ENCODE measurements at regions not wholly inside any gene's neighbourhood (a gene's known extent, or its start where the extent isn't known, plus 50 kb on each side); places are given as distances from the start of the nearest gene placed in this dataset.

DNA sequence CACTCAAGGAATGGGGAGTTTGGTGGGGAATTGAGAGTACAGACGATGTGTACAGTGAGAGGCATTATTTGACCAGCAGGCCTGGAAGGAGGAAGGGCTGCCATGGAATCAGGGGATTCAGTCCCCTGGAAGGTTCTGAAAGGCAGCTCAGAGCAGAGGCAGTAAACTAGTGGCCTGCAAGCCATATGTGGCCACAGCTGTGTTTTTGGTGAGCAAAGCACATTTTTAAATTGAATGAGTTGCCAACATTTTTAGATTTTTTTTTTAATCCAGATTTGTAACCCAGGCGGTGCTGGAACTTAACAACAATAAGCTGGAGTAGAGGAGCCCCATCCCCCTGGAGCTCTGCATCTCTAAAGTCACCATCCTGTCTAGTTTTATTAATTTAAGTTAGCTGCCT is 95.3 kb upstream of the IPO5 start:
- Histone ChIP-seq H3K9me3 (ENCODE audit: control insufficient read depth, insufficient read depth, low read depth, low read length) (no peaks in the 10 kb centered on the region), H3K4me1 (ENCODE audit: control insufficient read depth, insufficient read depth, low read length) (no peaks in the 10 kb centered on the region), H3K27ac (ENCODE audit: low read length) (no peak overlapping the region), H3K4me3 (ENCODE audit: low read depth in 2 of 2, low read length in 2 of 2) (no peak overlapping the region), H3K27me3 (ENCODE audit: control insufficient read depth, insufficient read depth, low read length) (no peaks in the 10 kb centered on the region), H3K36me3 (ENCODE audit: control insufficient read depth, insufficient read depth, low read length) (no peaks in the 10 kb centered on the region)
- ChIA-PET CTCF (no interaction called here), POLR2A (no interaction called here)
- no peak for DNase-seq (ENCODE audit: low read depth, low spot score)
- no TSS peak for BruUV-seq (replicated peaks)
- in situ Hi-C loops (cut with HindIII; ENCODE audit: low pct_unique_long_range_greater_than_20kb, low sequenced_read_pairs) (no loop called here), intact Hi-C loops (cut with micrococcal nuclease; ENCODE audit: unreplicated experiment) (loop anchor here (10.0 kb wide), 1 partner anchor 117 kb away; no protein-coding TSS in a partner anchor)
- no peak for ATAC-seq
- TF ChIP-seq TCF7L2 (IDR thresholded peaks at IDR 0.05; ENCODE audit: low read depth, low read length), result no peak
- no peak for TF ChIP-seq REST (IDR thresholded peaks at IDR 0.05; ENCODE audit: insufficient read depth in 1 of 2, low read depth in 2 of 2, low read length in 1 of 2)
- TF ChIP-seq, protein P1, sequence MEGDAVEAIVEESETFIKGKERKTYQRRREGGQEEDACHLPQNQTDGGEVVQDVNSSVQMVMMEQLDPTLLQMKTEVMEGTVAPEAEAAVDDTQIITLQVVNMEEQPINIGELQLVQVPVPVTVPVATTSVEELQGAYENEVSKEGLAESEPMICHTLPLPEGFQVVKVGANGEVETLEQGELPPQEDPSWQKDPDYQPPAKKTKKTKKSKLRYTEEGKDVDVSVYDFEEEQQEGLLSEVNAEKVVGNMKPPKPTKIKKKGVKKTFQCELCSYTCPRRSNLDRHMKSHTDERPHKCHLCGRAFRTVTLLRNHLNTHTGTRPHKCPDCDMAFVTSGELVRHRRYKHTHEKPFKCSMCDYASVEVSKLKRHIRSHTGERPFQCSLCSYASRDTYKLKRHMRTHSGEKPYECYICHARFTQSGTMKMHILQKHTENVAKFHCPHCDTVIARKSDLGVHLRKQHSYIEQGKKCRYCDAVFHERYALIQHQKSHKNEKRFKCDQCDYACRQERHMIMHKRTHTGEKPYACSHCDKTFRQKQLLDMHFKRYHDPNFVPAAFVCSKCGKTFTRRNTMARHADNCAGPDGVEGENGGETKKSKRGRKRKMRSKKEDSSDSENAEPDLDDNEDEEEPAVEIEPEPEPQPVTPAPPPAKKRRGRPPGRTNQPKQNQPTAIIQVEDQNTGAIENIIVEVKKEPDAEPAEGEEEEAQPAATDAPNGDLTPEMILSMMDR (IDR thresholded peaks at IDR 0.05), result no peak
- no peak for TF ChIP-seq POLR2AphosphoS5 (IDR thresholded peaks at IDR 0.05; ENCODE audit: low read depth, low read length)
- no peak for TF ChIP-seq SIN3A (IDR thresholded peaks at IDR 0.05; ENCODE audit: borderline replicate concordance, insufficient read depth, low read depth, low read length)

DNA sequence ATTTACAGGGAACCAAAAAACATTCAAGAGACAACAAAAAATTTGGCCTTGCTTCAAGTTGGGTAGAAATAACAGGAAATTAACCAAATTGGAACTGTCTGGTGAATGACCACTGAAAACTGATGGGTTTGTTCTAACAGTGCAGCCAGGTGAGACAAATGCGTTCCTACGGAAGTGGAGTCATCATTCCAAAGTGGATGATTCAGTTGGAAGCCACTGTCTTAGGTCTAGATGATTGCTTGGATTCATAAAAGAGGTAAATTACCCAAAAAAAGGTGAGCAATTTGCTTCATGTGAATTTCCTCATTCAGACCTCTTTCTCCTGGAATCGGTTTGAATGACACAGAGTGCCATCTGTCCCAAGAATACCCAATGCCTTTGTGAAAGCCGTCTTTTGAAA is 87.1 kb upstream of the IPO5 start:
- BruUV-seq (replicated peaks), result no TSS peak
- TF ChIP-seq POLR2AphosphoS5 (IDR thresholded peaks at IDR 0.05; ENCODE audit: low read depth, low read length) (no peak), REST (IDR thresholded peaks at IDR 0.05; ENCODE audit: insufficient read depth in 1 of 2, low read depth in 2 of 2, low read length in 1 of 2) (no peak), TCF7L2 (IDR thresholded peaks at IDR 0.05; ENCODE audit: low read depth, low read length) (no peak), SIN3A (IDR thresholded peaks at IDR 0.05; ENCODE audit: borderline replicate concordance, insufficient read depth, low read depth, low read length) (no peak)
- TF ChIP-seq, protein P1 (IDR thresholded peaks at IDR 0.05), result no peak
- Histone ChIP-seq H3K27me3 (ENCODE audit: control insufficient read depth, insufficient read depth, low read length) (no peaks in the 10 kb centered on the region), H3K4me3 (ENCODE audit: low read depth in 2 of 2, low read length in 2 of 2) (no peak overlapping the region), H3K27ac (ENCODE audit: low read length) (no peak overlapping the region), H3K9me3 (ENCODE audit: control insufficient read depth, insufficient read depth, low read depth, low read length) (no peaks in the 10 kb centered on the region), H3K4me1 (ENCODE audit: control insufficient read depth, insufficient read depth, low read length) (no peaks in the 10 kb centered on the region), H3K36me3 (ENCODE audit: control insufficient read depth, insufficient read depth, low read length) (no peaks in the 10 kb centered on the region)
- ChIA-PET CTCF (interaction anchor here (0.6 kb wide), 1 partner anchor 36 kb away, joined by 3 read pairs; no protein-coding TSS in a partner anchor), POLR2A (no interaction called here)
- in situ Hi-C loops (cut with HindIII; ENCODE audit: low pct_unique_long_range_greater_than_20kb, low sequenced_read_pairs), result no loop called here
- ATAC-seq (no peak), DNase-seq (ENCODE audit: low read depth, low spot score) (no peak)
- intact Hi-C loops (cut with micrococcal nuclease; ENCODE audit: unreplicated experiment), result no loop called here
